EH (cell line): ENCODE measurements at regions not wholly inside any gene's neighbourhood (a gene's known extent, or its start where the extent isn't known, plus 50 kb on each side); places are given as distances from the start of the nearest gene placed in this dataset.
"Not testable (repeated sequence)": the region's sequence is repeated elsewhere in the genome, so short reads cannot be mapped to it uniquely, and the experiment has no call there.

Experiments used
- DNase-seq: peaks from one replicate; pipeline ENCODE4 v3.0.0-alpha.2; 2015; ENCODE audit warnings: low read depth

DNA sequence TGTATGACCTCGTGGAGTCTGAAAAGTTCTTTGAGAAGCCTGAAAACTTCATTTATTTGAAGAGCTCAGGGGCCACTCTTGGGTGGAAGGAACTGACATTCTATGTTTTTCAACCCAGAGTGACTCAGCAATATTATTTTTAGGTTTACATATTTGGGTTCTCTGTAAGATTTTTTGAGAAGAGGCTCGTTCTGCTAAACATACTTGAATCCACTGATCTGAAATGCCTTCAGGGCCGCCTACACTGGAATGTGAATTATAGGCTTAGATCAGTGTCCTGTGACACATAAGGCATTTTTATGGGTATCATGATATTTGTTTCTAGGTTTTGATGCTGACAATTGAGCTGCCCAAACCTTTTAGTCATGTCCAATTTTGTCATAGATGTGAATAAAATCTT lies 86.2 kb downstream of the PSAT1 start:
- peak; percentile 90 for DNase-seq

DNA sequence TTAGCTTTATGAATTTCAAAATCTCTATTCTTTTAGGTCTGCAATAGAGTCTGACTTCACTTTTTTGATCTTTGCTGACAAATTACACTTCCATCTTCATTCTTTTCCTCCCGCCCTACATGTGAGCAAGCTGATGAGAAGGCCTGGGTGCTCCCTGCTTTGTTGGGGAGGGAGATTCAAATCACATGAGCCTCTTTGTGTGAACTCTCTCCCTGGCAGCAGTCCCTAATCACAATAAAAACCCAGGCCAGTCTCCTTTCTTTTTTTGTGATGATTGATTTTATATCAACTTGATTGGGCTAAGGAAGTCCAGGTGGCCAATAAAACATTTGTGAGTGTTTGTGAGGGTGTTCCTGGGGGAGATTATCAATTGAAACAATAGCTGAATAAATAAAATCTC lies 89.4 kb downstream of the PSAT1 start:
- no peak for DNase-seq

DNA sequence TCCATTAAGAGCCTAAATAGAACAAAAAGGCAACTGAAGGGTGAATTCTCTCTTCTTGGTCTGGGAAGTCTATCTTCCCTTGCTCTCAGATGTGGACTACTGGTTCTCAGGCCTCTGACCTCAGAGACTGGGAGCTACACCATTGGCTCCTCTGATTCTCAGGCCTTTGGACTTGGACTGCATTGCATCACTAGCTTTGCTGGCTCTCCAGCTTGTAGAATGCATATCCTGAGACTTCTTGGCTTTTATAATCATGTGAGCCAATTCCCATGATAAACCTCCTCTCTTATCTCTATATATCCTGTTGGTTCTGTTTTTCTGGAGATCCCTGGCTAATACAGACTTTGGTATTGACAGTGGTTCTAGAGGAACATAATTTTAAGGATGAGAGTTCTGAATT lies 89.8 kb downstream of the PSAT1 start:
- DNase-seq = no peak

- no peak for DNase-seq
These were observed 96.4 kb downstream of the PSAT1 start for GRCh38 chr9:78393340-78393739.

GRCh38 chr9:78393932-78394331 lies 97.0 kb downstream of the PSAT1 start:
- no peak for DNase-seq

DNA sequence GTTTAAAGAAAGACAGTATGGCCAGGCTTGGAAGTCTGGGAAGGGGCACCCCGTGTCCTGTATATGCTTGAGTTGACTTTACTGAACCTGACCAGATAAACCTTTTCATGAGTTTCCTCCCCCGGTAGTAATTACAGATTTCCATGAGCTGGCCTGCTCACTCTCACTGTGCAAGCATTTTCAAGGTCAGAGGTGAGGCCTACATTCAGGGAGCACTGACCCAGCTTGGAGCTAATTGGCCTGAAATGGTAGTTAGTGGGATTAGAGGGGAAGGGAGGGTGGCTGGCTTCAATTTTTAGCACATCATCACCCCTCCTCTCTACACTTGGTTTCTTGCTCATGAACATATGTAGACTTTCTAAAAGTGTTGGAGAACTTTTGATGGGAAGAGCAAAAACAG lies 99.2 kb downstream of the PSAT1 start:
- no peak for DNase-seq

DNA sequence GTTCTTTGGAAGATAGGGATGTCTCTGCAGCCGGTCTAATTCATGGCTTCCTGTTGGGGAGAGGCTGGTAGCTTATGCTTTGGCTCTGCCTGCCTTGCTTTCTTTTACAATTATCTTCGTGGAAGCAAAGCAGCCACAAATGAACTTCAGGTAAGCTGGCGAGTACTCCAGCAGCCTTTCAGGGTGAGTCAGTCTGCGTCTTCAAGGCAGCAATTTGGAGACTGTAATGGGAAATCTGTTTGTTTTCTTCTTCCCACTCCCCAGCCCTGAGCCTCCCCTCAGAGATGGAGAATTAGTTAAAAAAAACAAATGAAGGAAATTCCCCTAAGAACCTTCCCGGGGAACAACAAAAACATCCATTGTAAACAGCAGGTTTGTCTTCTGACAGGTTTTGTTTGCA lies 100.1 kb downstream of the PSAT1 start:
- DNase-seq = no peak

DNA sequence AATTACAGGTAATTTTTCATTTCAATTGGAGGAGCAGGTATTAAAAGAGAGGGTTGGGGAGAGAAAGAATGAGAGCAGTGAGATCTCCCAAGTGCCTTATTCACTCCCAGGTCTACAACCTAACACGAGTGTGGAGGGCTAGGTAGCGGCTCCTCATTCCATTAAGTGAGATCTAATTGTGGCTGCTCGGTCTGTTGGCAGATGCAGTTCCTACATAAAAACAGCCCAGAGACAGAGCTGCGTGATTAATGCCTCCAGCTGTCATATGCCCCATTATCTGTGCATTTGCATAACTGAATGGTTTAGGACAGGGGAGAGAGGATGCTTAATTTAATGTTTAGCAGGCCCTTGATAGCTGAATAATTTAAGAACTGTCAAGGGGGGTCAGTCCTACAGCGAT lies 100.5 kb downstream of the PSAT1 start:
- no peak for DNase-seq

GRCh38 chr9:78399153-78399552 lies 102.2 kb downstream of the PSAT1 start:
- DNase-seq = no peak

GRCh38 chr9:78400496-78400895 lies 103.6 kb downstream of the PSAT1 start:
- no peak for DNase-seq

DNA sequence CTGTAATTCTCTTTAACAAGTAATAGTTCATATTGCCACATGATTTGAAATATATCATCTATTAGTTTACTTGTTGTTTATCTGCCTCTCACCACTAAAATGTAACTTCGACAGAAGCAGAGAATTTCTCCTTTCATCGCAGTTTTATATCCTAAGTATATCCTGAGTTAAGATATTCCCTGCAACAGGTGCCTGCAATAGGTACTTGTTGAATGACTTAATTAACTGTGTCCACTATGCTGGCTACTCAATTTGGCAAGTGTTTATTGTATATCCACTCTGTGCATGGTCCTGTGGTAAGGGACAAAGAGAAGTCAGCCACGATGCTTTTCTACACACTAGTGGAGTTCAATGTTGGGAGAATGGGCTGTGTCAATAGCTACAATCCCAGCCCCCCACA lies 108.5 kb downstream of the PSAT1 start:
- no peak for DNase-seq

- DNase-seq = peak; percentile 39
These were observed 109.2 kb downstream of the PSAT1 start for GRCh38 chr9:78406146-78406545.

DNA sequence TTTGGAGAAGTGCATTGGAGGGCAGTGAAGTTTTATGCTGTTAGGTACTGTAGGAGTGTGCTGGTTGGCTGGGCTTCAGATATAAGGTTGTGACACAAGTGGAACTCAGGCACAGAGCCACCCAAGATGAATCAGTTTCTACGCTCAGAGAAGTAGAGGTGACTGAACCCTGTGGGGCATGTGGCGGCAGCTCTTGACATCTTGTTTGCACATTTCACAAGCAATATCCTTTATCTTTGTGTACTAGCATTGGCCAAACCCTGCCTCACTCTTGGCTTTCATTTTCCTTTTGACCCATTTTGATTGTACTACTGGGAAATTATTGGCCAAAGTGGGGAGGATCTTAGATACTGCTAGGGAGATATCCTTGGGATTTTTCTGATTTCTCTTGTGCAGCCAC lies 110.0 kb downstream of the PSAT1 start:
- DNase-seq = no peak

DNA sequence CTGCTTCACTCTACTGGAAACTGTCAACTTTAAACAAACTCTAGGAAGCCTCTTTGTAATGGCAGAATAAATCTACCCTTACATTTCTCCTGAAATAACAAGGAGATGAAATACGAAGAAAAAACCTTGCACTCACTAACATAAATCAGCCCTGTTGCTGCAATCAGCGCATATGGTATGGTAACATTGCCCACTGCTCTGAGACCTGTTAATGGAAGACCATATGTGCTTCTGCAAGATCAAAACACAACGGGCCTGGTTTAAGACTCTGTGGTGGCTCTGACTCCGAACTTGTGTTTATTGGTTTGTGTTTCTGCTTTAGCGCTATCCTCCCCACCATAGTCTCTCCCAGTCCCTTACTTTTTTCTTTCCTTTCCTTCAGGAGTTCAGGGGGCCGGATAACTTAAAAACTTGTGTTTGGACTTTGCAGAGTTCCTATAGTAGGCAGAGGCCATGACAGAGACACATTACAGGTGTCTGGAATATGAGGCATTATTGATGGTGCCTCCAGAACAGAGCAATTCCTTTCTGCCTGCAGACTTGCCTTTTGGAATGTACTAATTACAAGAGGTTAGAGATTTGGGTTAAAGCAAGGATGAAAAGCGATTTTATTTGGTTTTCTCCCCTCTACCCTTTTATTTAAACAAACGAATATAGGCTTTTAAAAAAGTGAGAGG lies 110.8 kb downstream of the PSAT1 start:
- no peak for DNase-seq

- DNase-seq = no peak
These were observed 111.5 kb downstream of the PSAT1 start for GRCh38 chr9:78408388-78408787.

DNA sequence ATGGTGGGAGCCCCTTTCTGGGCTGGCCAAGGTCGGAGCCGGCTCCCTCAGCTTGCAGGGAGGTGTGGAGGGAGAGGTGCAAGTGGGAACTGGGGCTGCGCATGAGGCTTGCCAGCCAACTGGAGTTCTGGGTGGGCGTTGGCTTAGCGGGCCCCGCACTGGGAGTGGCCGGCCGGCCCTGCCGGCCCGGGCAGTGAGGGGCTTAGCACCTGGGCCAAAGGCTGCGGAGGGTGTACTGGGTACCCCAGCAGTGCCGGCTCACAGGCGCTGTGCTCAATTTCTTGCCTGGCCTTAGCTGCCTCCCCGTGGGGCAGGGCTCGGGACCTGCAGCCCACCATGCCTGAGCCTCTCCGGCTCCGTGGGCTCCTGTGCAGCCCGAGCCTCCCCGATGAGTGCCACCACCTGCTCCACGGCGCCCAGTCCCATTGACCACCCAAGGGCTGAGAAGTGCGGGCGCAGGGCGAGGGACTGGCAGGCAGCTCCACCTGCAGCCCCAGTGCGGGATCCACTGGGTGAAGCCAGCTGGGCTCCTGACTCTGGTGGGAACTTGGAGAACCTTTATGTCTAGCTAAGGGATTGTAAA lies 113.1 kb downstream of the PSAT1 start:
- DNase-seq = not testable (repeated sequence)

- DNase-seq = no peak
These were observed 125.4 kb downstream of the PSAT1 start for GRCh38 chr9:78422309-78422708.

DNA sequence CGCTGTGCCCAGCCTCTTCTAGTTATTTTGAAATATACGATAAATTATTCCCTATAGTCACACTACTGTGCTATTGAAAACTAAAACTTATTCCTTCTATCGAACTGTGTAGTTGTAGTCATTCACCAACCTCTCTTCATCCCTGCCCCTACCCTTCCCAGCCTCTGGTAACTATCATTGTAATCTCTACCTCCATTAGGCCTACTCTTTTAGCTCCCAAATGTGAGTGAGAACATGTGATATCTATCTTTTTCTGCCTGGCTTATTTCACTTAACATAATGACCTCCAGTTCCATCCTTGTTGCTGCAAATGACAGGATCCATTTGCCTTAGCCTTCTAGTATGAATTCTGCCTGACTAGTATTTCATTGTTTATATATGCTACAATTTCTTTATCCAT lies 127.4 kb downstream of the PSAT1 start:
- no peak for DNase-seq

DNA sequence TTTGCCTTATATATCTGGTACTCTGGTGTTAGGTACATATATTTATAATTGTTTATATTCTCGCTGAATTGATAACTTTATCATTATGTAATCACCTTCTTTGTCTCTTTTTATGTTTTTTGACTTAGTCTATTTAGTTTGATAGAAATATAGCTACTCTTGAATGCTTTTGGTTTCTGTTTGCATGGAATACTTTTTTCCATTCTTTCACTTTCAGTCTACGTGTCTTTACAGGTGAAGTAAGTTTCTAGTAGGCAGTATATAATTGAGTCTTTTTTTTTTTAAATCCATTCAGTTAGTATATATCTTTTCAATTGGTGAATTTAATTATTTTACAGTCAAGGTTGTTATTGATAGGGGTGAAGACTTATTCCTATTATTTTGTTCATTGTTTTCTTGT lies 131.7 kb downstream of the PSAT1 start:
- no peak for DNase-seq

DNA sequence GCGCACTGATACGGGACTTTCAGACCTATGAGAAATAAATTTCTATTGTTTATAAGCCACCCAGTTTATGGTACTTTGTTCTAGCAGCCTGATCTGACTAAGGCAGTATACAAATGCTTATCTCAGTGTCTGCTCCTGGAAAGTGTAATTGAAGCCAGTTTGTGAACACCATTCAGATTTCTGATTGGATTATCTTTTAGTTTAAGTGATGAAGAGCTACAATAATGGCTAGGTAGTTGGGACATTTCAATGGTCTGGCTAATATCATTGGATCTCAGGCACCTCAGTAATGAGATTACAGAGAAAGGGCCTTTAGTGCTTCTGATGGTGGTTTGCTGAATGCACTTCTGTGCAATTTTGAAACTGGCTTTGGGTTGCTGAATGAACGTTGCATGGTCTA lies 133.5 kb downstream of the PSAT1 start:
- no peak for DNase-seq

DNA sequence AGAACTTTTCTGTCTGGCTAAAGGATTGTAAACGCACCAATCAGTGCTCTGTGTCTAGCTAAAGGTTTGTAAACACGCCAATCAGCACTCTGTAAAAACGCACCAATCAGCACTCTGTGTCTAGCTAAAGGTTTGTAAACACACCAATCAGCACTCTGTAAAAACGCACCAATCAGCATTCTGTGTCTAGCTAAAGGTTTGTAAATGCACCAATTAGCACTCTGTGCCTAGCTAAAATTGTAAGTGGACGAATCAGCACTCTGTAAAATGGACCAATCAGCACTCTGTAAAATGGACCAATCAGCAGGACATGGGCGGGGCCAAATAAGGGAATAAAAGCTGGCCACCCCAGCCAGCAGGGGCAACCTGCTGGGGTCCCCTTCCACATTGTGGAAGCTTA lies 134.1 kb downstream of the PSAT1 start:
- DNase-seq = not testable (repeated sequence)

DNA sequence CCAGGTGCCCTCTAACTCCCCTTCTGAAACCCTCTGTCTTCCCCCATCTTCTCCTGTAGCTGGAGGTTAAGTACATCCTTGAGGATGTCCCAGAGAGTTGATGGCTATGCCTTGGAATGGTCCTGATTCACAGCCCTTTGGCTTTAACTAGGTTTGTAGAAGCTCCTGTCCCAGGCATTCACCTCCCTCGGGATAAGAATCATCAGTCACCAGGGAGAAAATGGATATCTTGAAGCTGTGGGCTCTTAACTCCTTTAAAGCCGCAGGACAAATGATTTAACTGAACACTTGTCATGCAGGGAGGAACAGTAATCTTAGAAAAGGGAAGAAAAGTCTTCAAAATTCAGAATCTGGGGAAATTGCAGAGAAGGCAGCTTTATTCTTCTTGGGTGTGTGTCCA lies 139.9 kb downstream of the PSAT1 start:
- DNase-seq = no peak

DNA sequence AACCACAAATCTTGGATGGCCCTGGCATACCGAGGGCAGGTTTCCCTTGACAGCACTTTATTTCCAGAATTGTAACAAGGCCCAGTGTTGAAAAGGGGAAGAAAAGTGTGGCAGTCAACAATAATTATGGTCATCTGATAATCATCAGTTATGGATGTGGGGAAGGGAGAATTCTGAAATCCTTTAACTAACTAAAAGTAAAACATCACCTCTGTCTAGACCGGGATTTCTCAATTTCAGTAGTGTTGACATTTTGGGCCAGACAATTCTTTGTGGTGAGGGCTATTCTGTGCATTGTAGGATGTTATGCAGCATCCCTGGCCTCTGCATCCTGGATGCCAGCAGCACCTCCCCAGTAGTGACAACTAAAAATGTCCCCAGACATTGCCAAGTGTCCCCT lies 140.4 kb downstream of the PSAT1 start:
- no peak for DNase-seq

GRCh38 chr9:78437806-78438205 lies 140.9 kb downstream of the PSAT1 start:
- DNase-seq = no peak
